IPS-NIHi7 (cell line): ENCODE measurements at regions not wholly inside any gene's neighbourhood (a gene's known extent, or its start where the extent isn't known, plus 50 kb on each side); places are given as distances from the start of the nearest gene placed in this dataset.

Source experiments
- DNase-seq: peaks from one replicate; pipeline ENCODE4 v3.0.0; 2012; ENCODE audit warnings: mixed read lengths; ENCODE audit errors: extremely low spot score

- peak; percentile 43 for DNase-seq
These were observed 55.1 kb upstream of the SLC25A26 start for GRCh38 chr3:66165660-66166059.

- no peak for DNase-seq
These were observed 56.6 kb upstream of the SLC25A26 start for GRCh38 chr3:66164155-66164554.

GRCh38 chr3:66163222-66163621, 57.6 kb upstream of the SLC25A26 start:
- DNase-seq: no peak

DNA sequence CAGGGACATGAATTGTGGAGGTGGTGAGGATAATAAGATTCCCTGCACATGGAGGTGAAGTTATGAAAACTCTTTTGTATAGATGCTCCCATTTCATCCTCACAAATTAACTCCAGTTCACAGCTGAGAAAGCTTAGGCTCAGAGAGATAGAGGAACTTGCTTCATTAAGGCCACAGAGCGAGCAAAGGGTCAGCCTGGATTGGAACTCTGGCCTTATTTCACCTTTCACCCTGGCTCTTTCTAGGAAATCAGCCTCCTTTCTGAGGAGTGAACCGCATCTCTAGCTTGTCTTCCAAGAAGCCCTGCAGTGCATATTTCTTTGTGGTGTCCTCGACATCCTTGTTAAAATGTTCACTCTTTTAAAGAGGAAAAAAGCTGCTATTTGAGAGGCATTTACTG, 58.0 kb upstream of the SLC25A26 start:
- no peak for DNase-seq

DNA sequence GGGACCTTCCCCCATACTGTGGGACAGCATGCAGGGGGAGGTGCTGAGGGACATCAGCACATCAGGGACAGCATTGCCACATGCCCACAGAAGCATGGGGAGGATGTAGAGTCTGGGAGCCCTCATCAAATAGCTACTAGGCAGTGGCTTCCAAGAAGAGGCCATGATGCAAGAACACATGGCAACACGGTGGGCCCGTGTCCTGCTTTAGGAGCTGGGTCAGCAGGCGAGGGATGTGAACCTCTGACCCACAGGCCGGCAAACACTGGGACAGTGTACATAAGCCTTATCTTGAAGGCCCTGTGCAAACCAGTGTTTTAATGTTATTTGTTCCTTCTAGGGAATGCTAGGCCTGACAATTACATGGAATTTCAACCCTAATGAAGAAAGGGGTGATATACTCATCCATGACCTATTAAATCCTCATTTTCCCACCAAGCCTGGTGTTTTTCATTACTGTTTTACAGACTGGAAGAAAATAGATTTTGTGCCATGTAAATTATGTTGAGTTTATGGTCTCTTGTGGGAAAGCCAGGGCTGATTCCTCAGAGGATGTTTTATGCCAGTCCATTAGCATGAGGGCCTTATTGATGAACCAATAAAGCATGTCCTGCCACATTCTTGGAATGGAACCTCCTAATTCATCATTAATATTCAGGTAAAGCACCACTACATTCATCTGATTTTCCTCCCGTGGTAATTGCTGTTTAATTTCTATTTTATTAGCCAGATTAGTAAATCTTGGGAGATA, 61.7 kb upstream of the SLC25A26 start:
- no peak for DNase-seq

- no peak for DNase-seq
These were observed 66.3 kb upstream of the SLC25A26 start for GRCh38 chr3:66154444-66154861.

DNA sequence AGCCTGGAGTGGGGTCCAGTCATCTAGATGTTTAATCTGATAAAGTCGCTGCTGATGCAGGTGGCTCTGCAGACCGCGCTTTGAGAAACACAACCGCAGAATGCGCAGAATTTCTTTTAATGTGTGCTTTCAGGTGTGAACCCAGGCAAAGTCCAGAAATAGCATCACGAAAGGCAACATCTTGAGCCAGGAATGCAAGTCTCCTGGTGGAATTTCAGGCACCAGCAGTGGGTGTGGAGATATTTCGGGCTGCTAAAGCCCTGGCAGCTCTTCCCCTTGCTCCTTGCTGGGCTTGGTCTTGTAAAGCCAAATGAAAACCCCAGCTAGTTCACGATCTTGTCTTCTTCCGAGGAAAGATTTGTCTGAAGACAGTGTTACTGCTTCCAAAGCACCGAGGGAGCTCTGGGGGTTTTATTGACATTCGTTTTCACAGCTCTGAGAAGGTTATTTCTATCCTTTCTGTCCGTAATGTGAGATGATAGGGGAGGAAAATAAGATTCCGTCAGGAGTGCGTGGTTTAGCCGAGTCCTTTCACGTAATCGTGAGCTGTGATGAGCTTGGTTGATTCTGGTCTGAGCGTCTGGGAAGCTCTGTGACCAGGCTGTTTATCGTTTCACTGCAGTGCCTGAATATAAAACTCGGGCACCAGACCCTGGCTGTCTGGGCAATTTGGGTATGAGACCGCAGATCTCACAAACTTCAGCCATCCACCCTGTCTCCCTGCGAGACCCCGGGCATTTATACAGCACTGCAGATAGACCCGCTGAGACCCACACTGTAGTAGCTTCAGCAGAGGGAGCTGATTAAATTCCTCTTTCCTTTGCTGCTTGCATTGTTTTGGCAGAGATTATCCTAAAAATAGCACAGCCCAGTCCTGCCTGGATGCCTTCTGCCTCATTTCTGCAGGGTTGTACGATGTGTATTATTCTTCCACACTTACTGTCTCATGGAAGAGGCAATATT, 67.0 kb upstream of the SLC25A26 start:
- no peak for DNase-seq

GRCh38 chr3:66152336-66152735, 68.5 kb upstream of the SLC25A26 start:
- DNase-seq: no peak

DNA sequence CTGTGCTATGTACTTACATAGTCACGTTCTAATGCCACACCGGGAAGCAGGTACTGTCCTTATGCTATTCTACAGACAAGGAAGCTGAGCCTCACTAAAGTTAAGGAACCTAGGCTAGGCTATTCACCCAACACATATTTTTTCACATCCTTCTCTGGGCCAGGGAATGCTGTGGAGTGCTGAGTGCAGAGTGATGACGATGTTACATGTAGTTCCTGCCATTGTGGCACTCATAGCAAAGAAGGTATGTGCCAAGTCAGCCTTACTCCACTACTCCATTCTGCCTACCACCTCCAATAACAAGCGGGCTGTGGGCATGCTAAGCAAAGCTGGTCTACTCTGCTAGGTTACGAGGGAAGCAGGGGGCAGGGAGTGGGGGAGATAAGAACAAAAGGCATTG, 69.8 kb upstream of the SLC25A26 start:
- no peak for DNase-seq

- no peak for DNase-seq
These were observed 71.5 kb upstream of the SLC25A26 start for GRCh38 chr3:66149269-66149668.

GRCh38 chr3:66145408-66145733, 75.4 kb upstream of the SLC25A26 start:
- no peak for DNase-seq

DNA sequence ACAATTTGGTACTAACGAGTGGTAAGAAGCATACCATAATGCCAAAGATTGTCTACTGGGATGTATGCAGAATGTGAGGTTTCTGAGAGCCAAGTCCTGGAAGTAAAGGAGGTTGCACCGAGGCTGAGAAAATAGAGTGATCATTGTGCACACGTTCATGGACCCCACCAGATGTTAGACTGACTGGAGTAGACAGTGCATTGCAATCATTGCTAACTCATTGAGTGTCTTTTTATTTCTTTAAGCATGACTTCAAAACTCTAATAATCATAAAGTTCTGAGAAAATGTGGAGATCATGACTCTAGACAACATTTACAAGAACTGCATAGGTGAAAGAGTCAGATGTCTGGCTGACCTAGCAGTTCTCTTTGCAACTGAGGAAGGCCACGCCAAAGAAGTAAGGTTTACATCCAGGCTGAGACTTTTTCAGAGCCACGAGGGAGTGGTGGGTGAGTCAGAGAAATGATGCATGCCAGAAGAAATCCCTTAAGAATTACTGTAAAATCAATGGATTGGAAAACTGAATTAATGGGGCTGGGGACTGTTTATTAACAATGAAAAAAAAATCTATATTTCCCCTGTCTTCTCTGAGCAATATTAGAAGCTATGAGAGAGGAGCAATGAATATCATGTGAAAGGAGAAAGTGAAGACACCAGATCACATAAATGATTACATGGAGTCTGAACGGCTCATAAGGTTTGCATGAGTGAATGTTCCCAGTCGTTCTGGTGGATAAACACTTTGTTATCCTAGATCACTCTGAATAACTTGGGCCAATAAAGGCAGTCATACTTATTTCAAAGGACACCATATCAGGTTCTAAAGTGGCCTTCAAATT, 76.0 kb upstream of the SLC25A26 start:
- DNase-seq: no peak

DNA sequence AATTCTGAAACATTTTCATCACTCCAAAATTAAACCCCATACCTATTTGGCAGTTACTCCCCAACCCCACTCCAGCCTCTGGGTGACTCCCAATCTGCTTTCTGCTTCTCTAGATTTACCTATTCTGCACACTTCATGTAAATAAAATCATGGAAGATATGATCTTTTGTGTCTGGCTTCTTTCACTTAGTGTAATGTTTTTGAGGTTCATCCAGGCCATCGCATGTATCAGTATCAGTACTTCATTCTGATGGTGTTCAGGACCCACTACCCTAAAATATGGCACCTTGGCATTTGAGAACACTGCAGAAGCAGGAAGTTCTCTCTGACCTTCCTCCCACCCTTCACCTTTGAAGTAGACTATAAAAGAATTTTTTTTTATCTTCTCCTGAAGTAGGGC, 78.7 kb upstream of the SLC25A26 start:
- no peak for DNase-seq

DNA sequence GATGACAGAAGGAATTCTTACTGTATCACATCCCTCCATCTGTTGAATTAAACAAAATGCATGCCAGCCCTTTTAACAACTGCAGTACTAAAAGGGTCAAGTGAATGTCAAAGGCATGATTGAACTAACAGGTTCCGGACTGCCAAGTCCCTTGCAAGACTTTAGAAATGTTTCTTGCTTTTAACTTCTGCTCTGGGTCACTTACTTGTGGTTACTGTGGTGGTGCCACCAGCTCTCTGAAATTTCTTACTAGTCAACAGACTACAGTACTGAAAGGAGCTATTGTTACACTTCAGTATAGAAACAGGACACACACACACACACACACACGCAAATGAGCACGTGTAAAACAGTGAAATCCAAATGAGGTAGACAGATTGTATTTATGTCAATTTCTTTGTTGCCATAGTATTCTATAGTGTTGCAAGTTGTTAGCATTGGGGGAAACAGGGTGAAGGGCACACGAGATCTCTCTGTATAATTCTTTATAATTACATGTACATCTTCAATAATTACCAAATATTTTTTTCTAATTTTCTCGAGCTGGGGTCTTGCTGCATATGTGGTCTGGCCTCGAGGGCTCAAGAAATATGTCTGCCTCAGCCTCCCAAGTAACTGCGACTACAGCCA, 79.9 kb upstream of the SLC25A26 start:
- no peak for DNase-seq

GRCh38 chr3:66140106-66140505, 80.7 kb upstream of the SLC25A26 start:
- no peak for DNase-seq

DNA sequence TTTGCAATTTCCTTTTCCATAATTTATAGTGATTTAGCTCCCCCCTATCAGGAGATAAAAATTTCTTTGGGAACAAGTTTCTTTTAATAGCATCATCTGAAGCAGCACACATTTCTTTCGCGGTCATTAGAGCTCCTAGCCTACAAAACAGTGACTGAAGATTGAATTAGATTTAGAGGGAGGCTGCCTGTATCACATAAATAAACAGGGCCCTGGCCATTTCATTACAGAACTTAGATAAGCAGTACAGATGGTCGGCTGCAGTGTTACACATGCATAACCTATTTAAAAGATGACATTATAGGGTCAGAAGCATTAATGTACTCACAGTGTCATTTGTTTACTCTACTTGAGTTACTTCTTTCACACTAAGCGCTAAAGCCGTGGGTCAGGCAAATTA, 81.4 kb upstream of the SLC25A26 start:
- no peak for DNase-seq

DNA sequence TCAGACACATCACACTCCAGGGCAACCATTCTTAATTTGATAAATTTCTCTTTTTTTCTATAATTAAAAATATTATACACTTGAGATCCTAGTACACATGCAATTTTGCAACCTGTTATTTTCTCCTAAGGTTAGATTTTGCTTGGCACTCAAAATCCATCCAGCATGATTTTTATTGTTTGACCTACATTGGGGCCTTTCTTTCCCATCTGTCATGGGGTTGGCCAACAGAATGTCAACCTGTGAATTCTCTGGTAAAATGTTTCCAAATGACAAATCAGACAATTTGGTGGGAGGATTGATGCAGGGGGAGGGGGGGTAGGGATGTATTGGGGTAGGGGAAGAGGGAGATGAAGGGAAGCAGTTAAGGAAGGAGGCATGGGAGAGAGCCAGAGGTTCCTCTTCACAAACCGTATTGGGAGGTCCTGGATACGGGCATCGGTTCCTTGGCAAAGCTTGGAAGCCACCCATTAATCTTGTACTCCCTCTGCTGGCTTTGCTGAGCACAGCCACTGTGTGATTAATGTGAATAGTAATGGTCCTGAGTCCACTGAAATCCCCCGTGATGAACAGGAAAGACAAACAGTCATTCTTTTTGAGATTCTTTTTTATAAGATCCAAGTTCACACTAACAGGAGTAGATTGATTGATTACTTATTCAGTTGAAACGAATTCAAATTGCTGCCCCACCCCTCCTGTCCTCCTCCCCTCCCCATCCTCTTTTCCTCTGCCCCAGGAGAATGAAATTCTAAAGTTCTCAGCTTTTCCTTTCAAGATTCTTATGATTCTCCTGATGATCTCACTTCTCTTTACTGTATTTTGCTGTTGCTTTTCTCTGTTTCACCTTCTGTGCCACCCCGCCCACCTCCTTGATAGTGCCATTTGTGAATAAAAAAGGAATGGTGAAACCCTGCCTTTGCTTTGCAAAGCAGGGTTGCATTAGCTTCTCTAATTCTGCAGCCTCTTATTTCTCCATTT, 82.2 kb upstream of the SLC25A26 start:
- peak; percentile 81 for DNase-seq

DNA sequence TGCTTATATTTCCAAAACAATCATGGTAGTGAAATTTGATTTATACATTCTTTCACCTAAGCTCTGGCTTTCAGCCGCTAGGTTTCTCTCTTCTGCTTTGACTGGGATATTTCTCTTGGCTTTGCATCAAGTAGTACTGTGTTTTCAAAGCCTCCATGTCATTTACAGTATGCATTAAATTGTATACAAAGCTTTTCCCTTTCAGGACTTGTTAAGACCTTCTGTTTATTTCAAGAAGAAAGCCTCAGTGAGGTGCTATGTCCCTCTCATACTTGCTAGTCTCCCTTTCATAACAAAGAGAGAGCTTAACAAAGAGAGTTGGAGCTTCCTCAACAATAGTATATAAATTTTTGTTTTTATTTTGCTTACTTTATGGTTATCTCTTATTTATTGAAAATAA, 84.2 kb upstream of the SLC25A26 start:
- no peak for DNase-seq

DNA sequence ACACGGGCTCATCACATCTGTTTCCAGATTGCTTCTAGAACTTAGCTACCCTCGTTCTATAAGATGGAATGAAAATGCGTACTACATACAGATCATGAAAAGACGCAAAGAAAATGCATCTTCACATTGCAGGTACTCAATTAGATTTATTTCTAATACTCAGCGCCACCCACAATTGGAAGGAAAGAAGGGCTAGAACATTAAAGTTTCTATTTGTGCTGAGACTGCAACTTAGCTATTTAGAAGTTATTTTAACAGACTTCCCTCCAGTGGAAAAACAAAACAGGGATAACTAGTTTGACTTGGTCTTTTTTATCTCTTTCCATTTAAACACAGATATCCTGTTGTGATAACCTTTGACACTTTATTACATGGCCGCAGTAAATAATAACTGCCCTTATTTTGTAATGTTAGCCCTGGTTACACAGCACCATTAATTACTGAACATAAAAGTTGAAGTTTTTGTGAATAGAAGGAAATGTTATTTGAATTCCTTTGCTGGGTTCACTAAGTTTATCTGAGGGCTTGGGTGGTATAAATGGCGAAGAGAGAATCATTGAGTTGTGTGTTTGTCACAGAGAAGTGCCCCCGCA, 86.9 kb upstream of the SLC25A26 start:
- DNase-seq: no peak
